Panc1 (cell line): ENCODE measurements at regions not wholly inside any gene's neighbourhood (a gene's known extent, or its start where the extent isn't known, plus 50 kb on each side); places are given as distances from the start of the nearest gene placed in this dataset.
"Not testable (repeated sequence)": the region's sequence is repeated elsewhere in the genome, so short reads cannot be mapped to it uniquely, and the experiment has no call there.

ENCODE experiments used
- CTCF ChIP-seq: fragments of 450-650 bp; IDR thresholded peaks from 2 replicates; pipeline ENCODE4 v1.5.1; 2017; ENCODE audit warnings: mild to moderate bottlenecking
- POLR2AphosphoS5 ChIP-seq: IDR thresholded peaks from 2 replicates; pipeline ENCODE4 v1.6.1; 2012; ENCODE audit warnings: mild to moderate bottlenecking, low read depth, low read length, moderate library complexity
- TF ChIP-seq, protein P1 (sequence below), 2 experiments: IDR thresholded peaks; 2 replicates each; pipeline ENCODE4 v1.6.1; 2011 to 2012; ENCODE audit warnings: low read depth in 2 of 2, control low read depth in 1 of 2, low read length in 1 of 2, mild to moderate bottlenecking in 1 of 2, moderate library complexity in 1 of 2; ENCODE audit not compliant: insufficient read depth in 1 of 2

DNA sequence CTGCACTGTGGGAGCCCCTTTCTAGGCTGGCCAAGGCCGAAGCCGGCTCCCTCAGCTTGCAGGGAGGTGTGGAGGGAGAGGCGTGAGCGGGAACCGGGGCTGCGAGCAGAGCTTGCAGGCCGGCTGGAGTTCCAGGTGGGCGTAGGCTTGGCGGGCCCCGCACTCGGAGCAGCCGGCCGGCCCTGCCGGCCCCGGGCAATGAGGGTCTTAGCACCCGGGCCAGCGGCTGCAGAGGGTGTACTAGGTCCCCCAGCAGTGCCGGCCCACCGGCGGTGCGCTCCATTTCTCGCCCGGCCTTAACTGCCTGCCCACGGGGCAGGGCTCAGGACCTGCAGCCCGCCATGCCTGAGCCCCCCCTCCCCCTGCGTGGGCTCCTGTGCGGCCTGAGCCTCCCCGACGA is 86.1 kb upstream of the SPEF2 start:
- TF ChIP-seq CTCF, POLR2AphosphoS5: not testable (repeated sequence)
- TF ChIP-seq, protein P1, sequence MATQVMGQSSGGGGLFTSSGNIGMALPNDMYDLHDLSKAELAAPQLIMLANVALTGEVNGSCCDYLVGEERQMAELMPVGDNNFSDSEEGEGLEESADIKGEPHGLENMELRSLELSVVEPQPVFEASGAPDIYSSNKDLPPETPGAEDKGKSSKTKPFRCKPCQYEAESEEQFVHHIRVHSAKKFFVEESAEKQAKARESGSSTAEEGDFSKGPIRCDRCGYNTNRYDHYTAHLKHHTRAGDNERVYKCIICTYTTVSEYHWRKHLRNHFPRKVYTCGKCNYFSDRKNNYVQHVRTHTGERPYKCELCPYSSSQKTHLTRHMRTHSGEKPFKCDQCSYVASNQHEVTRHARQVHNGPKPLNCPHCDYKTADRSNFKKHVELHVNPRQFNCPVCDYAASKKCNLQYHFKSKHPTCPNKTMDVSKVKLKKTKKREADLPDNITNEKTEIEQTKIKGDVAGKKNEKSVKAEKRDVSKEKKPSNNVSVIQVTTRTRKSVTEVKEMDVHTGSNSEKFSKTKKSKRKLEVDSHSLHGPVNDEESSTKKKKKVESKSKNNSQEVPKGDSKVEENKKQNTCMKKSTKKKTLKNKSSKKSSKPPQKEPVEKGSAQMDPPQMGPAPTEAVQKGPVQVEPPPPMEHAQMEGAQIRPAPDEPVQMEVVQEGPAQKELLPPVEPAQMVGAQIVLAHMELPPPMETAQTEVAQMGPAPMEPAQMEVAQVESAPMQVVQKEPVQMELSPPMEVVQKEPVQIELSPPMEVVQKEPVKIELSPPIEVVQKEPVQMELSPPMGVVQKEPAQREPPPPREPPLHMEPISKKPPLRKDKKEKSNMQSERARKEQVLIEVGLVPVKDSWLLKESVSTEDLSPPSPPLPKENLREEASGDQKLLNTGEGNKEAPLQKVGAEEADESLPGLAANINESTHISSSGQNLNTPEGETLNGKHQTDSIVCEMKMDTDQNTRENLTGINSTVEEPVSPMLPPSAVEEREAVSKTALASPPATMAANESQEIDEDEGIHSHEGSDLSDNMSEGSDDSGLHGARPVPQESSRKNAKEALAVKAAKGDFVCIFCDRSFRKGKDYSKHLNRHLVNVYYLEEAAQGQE (IDR thresholded peaks at IDR 0.05; ENCODE audit: insufficient read depth in 1 of 2, low read depth in 2 of 2, low read length in 1 of 2) = not testable (repeated sequence)
